Keratinocyte (primary cell): ENCODE measurements at regions not wholly inside any gene's neighbourhood (a gene's known extent, or its start where the extent isn't known, plus 50 kb on each side); places are given as distances from the start of the nearest gene placed in this dataset.

Source experiments
- DNase-seq: peaks from one replicate; pipeline ENCODE4 v3.0.0-alpha.2; 2011; ENCODE audit warnings: low read depth, missing footprints, low spot score
- FAIRE-seq: peaks from 2 replicates; lab custom pipeline; 2011; peaks lifted over from hg19 to GRCh38; lab: Jason Lieb, UNC
- H2AFZ ChIP-seq: 2 replicates; pipeline ENCODE4 v1.6.0; 2012; ENCODE audit warnings: low read length, control low read depth, inconsistent platforms; ENCODE audit not compliant: control insufficient read depth
- H3K27ac ChIP-seq: 2 replicates; pipeline ENCODE4 v1.5.1; 2011; ENCODE audit warnings: low read length; ENCODE audit not compliant: control insufficient read depth, insufficient read depth
- H3K27me3 ChIP-seq: 3 replicates; pipeline ENCODE4 v1.6.0; 2011; ENCODE audit warnings: low read length; ENCODE audit not compliant: control insufficient read depth, insufficient read depth; ENCODE audit errors: extremely low read depth
- H3K36me3 ChIP-seq, 2 experiments: 2 replicates in 1 of 2; 3 replicates in 1 of 2; pipeline ENCODE4 v1.5.1; 2011; ENCODE audit warnings: low read length in 2 of 2, mild to moderate bottlenecking in 1 of 2; ENCODE audit not compliant: control insufficient read depth in 2 of 2, insufficient read depth in 2 of 2; ENCODE audit errors: extremely low read depth in 1 of 2
- H3K4me1 ChIP-seq: 3 replicates; pipeline ENCODE4 v1.5.1; 2011; ENCODE audit warnings: low read length; ENCODE audit not compliant: control insufficient read depth, insufficient read depth; ENCODE audit errors: extremely low read depth
- H3K4me2 ChIP-seq: 3 replicates; pipeline ENCODE4 v1.6.0; 2011; ENCODE audit warnings: low read depth, low read length; ENCODE audit not compliant: control insufficient read depth, insufficient read depth; ENCODE audit errors: extremely low read depth
- H3K4me3 ChIP-seq, 3 experiments: fragments of 200-600 bp in 1 of 3; sonication (generic) in 1 of 3; 2 replicates in 2 of 3; 3 replicates in 1 of 3; pipeline ENCODE4 v1.5.1; 2011 to 2016; ENCODE audit warnings: low read length in 3 of 3, mild to moderate bottlenecking in 3 of 3, control low read depth in 2 of 3, inconsistent platforms in 1 of 3, low read depth in 1 of 3, mixed read lengths in 1 of 3, mixed run types in 1 of 3, moderate library complexity in 1 of 3; ENCODE audit not compliant: control insufficient read depth in 2 of 3, insufficient read depth in 2 of 3; ENCODE audit errors: extremely low read depth in 1 of 3
- H3K79me2 ChIP-seq: 2 replicates; pipeline ENCODE4 v1.6.0; 2012; ENCODE audit warnings: low read length; ENCODE audit not compliant: control insufficient read depth, insufficient read depth
- H3K9ac ChIP-seq: 3 replicates; pipeline ENCODE4 v1.6.0; 2011; ENCODE audit warnings: low read length; ENCODE audit not compliant: control insufficient read depth, insufficient read depth; ENCODE audit errors: extremely low read depth
- H3K9me1 ChIP-seq: 3 replicates; pipeline ENCODE4 v1.6.0; 2011; ENCODE audit warnings: low read length; ENCODE audit not compliant: control insufficient read depth, insufficient read depth; ENCODE audit errors: extremely low read depth
- H3K9me3 ChIP-seq: 2 replicates; pipeline ENCODE4 v1.5.1; 2012; ENCODE audit warnings: low read depth, low read length; ENCODE audit not compliant: control insufficient read depth
- H4K20me1 ChIP-seq: 3 replicates; pipeline ENCODE4 v1.6.0; 2011; ENCODE audit warnings: low read length; ENCODE audit not compliant: control insufficient read depth, insufficient read depth; ENCODE audit errors: extremely low read depth
- EZH2 ChIP-seq: IDR thresholded peaks from one replicate; pipeline ENCODE4 v1.6.1; 2012; ENCODE audit warnings: inconsistent platforms, mild to moderate bottlenecking, low read length, moderate library complexity
- dilution Hi-C: fragments of 300-500 bp; cut with MboI; formaldehyde crosslinking; loops from one replicate; pipeline ENCODE4 v1.7.0; 2020; ENCODE audit warnings: low sequenced_read_pairs; ENCODE audit not compliant: extremely low pct_ligation_motif_present
- TF ChIP-seq, protein P1 (sequence below), 3 experiments: IDR thresholded peaks in 1 of 3; conservative IDR thresholded peaks in 1 of 3; optimal IDR thresholded peaks in 1 of 3; 2 replicates in 2 of 3; 3 replicates in 1 of 3; pipeline versions ENCODE3 to v1.5.1; 2011; ENCODE audit warnings: low read length in 3 of 3, mild to moderate bottlenecking in 3 of 3, moderate library complexity in 2 of 3, control low read depth in 1 of 3, inconsistent platforms in 1 of 3; ENCODE audit not compliant: insufficient read depth in 2 of 3; ENCODE audit errors: extremely low read depth in 1 of 3

DNA sequence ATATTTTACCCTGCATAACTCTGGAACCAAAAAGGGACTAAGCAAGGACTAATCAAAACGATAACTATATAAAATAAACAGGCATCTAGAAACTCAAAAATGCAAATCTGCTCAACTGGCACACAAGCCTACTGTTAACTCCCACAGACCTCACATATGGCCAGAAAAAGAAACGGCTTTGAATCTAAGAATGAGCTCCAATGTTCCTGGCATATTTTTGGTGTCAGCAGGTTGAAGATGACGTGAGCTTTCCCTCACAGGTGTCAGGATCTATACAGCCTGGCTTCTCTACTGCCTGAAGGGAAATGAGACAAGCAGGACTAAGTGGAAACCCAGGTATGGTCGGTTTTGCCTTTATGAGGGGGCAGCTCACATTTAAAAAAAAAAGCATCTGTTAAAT is 120.1 kb upstream of the SPATA12 start:
- Histone ChIP-seq H3K27me3 (no peaks in the 10 kb centered on the region), H3K36me3 (no peaks in the 10 kb centered on the region), H3K9ac (no peak overlapping the region), H3K4me1 (no peaks in the 10 kb centered on the region), H3K4me2 (no peak overlapping the region), H3K9me3 (no peaks in the 10 kb centered on the region), H3K79me2 (no peaks in the 10 kb centered on the region), H3K9me1 (no peaks in the 10 kb centered on the region), H2AFZ (no peak overlapping the region), H4K20me1 (no peaks in the 10 kb centered on the region), H3K27ac (no peak overlapping the region), H3K4me3 (no peak overlapping the region)
- TF ChIP-seq EZH2, result no peak
- TF ChIP-seq, protein P1, sequence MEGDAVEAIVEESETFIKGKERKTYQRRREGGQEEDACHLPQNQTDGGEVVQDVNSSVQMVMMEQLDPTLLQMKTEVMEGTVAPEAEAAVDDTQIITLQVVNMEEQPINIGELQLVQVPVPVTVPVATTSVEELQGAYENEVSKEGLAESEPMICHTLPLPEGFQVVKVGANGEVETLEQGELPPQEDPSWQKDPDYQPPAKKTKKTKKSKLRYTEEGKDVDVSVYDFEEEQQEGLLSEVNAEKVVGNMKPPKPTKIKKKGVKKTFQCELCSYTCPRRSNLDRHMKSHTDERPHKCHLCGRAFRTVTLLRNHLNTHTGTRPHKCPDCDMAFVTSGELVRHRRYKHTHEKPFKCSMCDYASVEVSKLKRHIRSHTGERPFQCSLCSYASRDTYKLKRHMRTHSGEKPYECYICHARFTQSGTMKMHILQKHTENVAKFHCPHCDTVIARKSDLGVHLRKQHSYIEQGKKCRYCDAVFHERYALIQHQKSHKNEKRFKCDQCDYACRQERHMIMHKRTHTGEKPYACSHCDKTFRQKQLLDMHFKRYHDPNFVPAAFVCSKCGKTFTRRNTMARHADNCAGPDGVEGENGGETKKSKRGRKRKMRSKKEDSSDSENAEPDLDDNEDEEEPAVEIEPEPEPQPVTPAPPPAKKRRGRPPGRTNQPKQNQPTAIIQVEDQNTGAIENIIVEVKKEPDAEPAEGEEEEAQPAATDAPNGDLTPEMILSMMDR (optimal IDR thresholded peaks at IDR 0.05 in 1 of 3, IDR thresholded peaks at IDR 0.05 in 1 of 3, conservative IDR thresholded peaks at IDR 0.05 in 1 of 3; ENCODE audit: extremely low read depth in 1 of 3, insufficient read depth in 2 of 3, low read length in 3 of 3), result no peak
- DNase-seq (no peak), FAIRE-seq (no peak)
- dilution Hi-C loops, result no loop called here

DNA sequence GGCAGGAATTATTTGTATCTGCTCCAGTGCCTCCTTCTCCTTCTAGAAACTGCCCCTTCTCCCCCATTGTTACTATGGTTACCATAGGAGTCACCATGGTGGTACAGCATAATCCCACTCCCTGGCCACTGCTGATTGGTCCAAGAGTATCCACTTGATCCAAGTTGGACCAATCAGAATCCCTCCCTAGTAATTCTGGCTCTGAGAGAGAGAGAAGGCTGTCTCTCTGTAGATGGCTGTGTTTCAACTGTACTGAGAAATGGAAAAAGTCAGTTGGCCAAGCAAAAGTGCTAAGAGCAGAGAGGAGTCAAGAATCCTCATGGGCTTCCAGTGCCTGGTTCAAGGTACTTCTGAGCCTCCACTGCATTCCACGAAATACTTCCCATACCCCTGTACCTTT is 120.6 kb upstream of the SPATA12 start:
- no peaks in the 10 kb centered on the region for H3K9me3 ChIP-seq
- no peaks in the 10 kb centered on the region for H3K36me3 ChIP-seq
- no peak overlapping the region for H3K27ac ChIP-seq
- no peak overlapping the region for H3K9ac ChIP-seq
- no peaks in the 10 kb centered on the region for H4K20me1 ChIP-seq
- TF ChIP-seq, protein P1 (optimal IDR thresholded peaks at IDR 0.05 in 1 of 3, IDR thresholded peaks at IDR 0.05 in 1 of 3, conservative IDR thresholded peaks at IDR 0.05 in 1 of 3; ENCODE audit: extremely low read depth in 1 of 3, insufficient read depth in 2 of 3, low read length in 3 of 3), result no peak
- DNase-seq (no peak), FAIRE-seq (no peak)
- H3K9me1 ChIP-seq, result no peaks in the 10 kb centered on the region
- no peak overlapping the region for H2AFZ ChIP-seq
- no peak overlapping the region for H3K4me3 ChIP-seq
- no peaks in the 10 kb centered on the region for H3K4me1 ChIP-seq
- H3K27me3 ChIP-seq, result no peaks in the 10 kb centered on the region
- dilution Hi-C loops, result no loop called here
- no peak overlapping the region for H3K4me2 ChIP-seq
- no peaks in the 10 kb centered on the region for H3K79me2 ChIP-seq
